GM19023 (cell line): ENCODE measurements at regions not wholly inside any gene's neighbourhood (a gene's known extent, or its start where the extent isn't known, plus 50 kb on each side); places are given as distances from the start of the nearest gene placed in this dataset.
"Not testable (repeated sequence)": the region's sequence is repeated elsewhere in the genome, so short reads cannot be mapped to it uniquely, and the experiment has no call there.

Source experiments
- ATAC-seq: cut with Tn5 transposase; IDR thresholded peaks from one replicate; pipeline ENCODE4 v1.9.1; 2021; ENCODE audit warnings: mild to moderate bottlenecking, moderate library complexity; ENCODE audit not compliant: unreplicated experiment

DNA sequence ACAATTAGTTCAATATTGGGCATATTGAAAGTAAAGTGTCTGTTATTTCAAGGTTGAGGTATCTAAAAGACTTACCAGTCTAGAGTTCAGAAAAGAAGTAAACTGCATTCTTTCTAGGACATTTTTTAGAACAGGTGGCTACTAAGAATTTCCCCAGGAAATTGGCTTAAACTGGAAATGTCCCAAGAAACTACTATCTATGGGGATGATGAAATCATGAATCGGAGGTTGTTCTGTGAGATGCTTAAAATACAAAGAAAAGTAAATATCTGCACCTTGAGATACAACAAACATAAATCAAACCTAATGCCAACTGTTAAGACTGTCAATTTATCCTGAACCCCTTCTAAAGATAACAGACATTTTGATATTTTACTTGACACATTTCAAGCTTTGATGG, 226.5 kb upstream of the NREP start:
- ATAC-seq: no peak

GRCh38 chr5:111977436-111977829, 220.4 kb upstream of the NREP start:
- ATAC-seq: no peak

DNA sequence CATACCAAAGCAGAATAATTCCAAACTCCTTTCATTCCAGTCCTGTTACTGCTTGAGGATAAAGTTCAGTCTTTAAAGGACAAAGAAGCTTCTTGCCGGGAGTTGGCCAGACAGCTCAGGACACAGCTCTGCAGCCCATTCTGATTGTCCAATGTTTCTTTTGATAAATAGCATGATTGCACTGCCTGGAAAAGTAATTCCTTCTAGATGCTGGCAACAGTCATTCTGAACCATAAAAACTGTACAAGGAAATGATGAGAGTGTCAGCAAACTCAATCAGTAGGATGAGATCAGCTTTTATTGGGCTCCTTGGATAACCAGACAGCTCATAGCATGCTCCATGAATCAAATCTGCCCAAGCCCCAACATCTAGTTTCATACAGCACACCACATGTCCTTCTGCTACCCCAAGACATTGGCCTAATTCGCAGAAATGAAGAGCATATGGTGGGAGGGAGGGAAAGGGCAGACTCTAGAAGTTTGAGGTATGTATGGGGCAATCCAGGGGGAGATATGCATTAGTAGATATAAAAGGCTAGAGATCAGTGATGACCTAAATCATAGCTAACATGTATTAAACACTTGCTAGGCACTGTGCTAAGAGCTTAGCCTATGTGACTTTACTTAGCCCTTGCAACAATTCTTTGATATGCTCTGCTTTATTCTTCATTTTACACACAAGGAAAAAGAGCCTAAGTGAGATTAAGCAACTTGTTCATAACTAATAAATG, 219.9 kb upstream of the NREP start:
- ATAC-seq: no peak

- no peak for ATAC-seq
Observed at GRCh38 chr5:111975133-111975532, 218.1 kb upstream of the NREP start.

- ATAC-seq: no peak
Observed at GRCh38 chr5:111973961-111974360, 217.0 kb upstream of the NREP start.

DNA sequence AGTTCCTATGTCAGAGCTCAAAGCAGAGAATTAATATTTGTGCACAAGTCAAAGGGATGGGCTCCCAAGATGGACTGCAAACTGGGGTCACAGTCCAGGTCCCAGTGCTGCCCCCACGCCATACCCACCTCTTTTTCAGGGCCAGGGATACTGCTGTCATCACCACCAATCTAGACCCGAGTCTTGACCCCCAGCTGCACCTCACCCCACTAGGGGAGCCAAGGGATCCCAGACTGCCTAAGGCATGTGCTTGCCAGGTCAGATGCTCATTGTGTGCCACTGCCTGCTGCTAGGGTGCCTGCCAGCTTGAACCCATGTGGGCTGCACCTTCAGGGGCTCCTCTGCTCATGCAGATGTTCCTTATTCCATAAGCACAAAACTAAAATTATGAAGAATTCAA, 215.6 kb upstream of the NREP start:
- ATAC-seq: no peak

- ATAC-seq: no peak
Observed at GRCh38 chr5:111972080-111972479, 215.1 kb upstream of the NREP start.

GRCh38 chr5:111968459-111968858, 211.5 kb upstream of the NREP start:
- ATAC-seq: no peak

DNA sequence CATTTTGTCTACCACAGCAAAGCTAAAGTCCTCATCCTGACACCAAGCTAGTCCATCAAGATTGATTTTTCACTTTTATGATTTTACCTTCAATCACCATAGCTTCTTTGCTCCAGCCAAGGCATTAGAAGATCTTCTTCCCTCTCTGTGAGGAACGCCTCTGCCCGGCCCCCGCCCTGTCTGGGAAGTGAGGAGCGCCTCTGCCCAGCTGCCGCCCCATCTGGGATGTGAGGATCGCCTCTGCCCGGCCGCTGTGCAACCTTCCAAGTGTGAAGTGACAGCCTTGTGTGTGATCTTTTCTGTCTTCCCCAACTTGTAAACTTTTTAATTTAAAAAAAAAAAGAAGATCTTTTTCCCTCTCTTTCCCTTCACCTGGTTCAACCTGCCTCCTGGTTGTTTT, 210.5 kb upstream of the NREP start:
- ATAC-seq: no peak

GRCh38 chr5:111966290-111966689, 209.3 kb upstream of the NREP start:
- no peak for ATAC-seq

GRCh38 chr5:111963555-111963954, 206.6 kb upstream of the NREP start:
- ATAC-seq: no peak

DNA sequence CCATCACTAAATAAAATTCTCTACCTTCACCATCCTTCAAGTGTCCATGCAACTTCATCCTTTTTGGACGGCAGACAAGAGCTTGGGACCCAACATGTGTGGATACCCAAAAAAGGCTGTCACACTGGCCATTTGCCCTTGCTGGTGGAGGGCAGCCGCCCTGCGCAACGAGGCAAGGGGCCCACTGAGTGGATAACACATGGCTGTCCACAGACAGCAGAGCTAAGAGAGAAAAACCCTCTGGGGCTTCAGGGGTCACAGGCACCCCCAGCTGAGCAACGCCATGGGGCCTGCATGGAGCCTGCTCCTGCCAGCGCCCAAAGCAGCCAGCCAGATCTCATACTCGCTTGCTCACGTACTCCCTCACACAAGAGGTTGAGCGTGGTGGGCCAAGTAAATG, 205.9 kb upstream of the NREP start:
- ATAC-seq: no peak

- ATAC-seq: no peak
Observed at GRCh38 chr5:111961862-111962261, 204.9 kb upstream of the NREP start.

DNA sequence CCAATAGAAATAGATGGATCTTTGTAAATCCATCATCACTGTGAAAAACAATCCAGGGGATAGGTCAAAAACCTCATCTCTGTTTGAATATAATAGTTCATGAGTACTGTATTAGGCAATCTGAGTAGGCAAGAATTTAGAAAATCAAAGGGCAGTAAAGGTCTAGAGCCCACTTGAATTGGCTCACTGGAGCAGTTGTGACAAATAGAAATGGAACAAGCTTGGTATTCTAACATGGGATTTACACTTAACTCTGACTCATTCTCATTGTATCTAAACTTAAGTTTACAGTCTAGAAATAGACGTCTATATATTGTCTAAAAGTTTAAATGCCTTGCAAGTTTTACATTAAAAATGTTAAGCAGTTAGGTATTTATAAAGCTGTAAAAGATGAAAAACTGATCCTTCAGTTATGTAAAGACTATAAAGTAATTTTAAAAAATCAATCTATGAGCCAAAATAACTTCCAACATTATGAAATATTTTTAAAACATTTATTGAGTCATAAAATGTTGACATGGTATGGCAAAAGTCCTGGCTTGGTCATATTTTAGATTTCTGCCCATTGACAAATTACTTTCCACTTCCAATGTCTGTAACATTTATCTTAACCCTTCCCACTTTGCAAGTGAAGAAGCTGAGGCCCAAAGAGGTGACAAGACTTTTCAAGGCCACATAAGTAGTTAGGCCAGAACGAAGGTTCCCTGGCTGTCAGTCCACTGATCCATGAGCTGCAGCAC, 203.7 kb upstream of the NREP start:
- ATAC-seq: no peak

- no peak for ATAC-seq
Observed at GRCh38 chr5:111958851-111959250, 201.9 kb upstream of the NREP start.

GRCh38 chr5:111956765-111957164, 199.8 kb upstream of the NREP start:
- not testable (repeated sequence) for ATAC-seq

GRCh38 chr5:111954516-111955395, 197.8 kb upstream of the NREP start:
- ATAC-seq: peak; percentile 70

DNA sequence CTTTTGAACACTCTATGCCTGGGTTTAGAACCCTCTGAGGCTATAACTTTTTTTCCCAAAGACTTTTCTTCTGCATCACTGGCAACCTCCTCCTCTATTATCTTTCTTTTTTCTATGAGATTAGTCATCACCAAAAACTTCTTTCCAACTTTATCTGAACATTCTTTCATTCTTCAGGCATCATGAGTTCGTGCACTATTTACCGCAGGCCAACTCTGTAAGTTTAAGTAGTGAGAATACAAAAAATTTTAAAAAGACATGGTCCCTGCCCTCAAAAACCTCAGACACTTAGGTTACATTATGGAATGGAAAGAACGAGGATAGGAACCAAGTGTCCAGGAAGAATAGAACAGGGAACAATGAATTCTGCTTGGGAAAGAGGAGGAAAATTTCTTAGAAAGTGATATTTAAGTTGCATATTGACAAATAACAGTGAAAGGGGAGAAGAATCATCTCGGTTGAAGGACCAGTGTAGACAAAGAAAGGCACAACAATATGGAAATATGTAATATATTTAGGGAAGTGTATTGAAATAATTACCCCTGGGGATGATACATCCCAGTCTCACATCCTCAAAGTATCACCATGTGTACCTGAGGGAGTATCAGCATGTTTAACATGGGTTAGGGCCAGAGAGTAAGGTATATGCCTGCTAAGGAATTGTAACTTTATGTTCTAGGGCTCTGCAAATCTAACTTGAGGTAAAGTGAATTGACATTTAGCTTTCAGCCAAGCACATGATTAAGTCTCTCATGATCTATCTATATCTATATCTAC, 196.5 kb upstream of the NREP start:
- ATAC-seq: no peak

GRCh38 chr5:111952555-111952954, 195.6 kb upstream of the NREP start:
- ATAC-seq: no peak

GRCh38 chr5:111950660-111951059, 193.7 kb upstream of the NREP start:
- no peak for ATAC-seq
